Fibroblast of the conjunctiva (primary cell): ENCODE measurements at regions not wholly inside any gene's neighbourhood (a gene's known extent, or its start where the extent isn't known, plus 50 kb on each side); places are given as distances from the start of the nearest gene placed in this dataset.
A peak's percentile ranks its signal among the peaks of the same experiment; 100 is the strongest.
"Not testable (repeated sequence)": the region's sequence is repeated elsewhere in the genome, so short reads cannot be mapped to it uniquely, and the experiment has no call there.

Source experiments
- DNase-seq: peaks from one replicate; pipeline ENCODE4 v3.0.0-alpha.2; 2010; ENCODE audit warnings: low read depth

- no peak for DNase-seq
These were observed 1187.7 kb upstream of the ADGRL4 start for GRCh38 chr1:80194221-80194620.

GRCh38 chr1:80181418-80181817 is 1174.9 kb upstream of the ADGRL4 start:
- no peak for DNase-seq

GRCh38 chr1:80171631-80172030 is 1165.1 kb upstream of the ADGRL4 start:
- DNase-seq: no peak

GRCh38 chr1:80170811-80171485 is 1164.4 kb upstream of the ADGRL4 start:
- DNase-seq: peak; percentile 1

GRCh38 chr1:80164150-80164549 is 1157.6 kb upstream of the ADGRL4 start:
- no peak for DNase-seq

- DNase-seq: no peak
These were observed 1157.2 kb upstream of the ADGRL4 start for GRCh38 chr1:80163686-80164085.

- peak; percentile 21 for DNase-seq
These were observed 1152.2 kb upstream of the ADGRL4 start for GRCh38 chr1:80158771-80159170.

- no peak for DNase-seq
These were observed 1151.7 kb upstream of the ADGRL4 start for GRCh38 chr1:80158266-80158665.

GRCh38 chr1:80155371-80155770 is 1148.8 kb upstream of the ADGRL4 start:
- DNase-seq: no peak

GRCh38 chr1:80154176-80154575 is 1147.6 kb upstream of the ADGRL4 start:
- no peak for DNase-seq

GRCh38 chr1:80153762-80154161 is 1147.2 kb upstream of the ADGRL4 start:
- DNase-seq: no peak

- DNase-seq: no peak
These were observed 1136.8 kb upstream of the ADGRL4 start for GRCh38 chr1:80143361-80143760.

- DNase-seq: not testable (repeated sequence)
These were observed 1131.5 kb upstream of the ADGRL4 start for GRCh38 chr1:80137946-80138602.

GRCh38 chr1:80113168-80114038 is 1106.9 kb upstream of the ADGRL4 start:
- DNase-seq: no peak

GRCh38 chr1:80101159-80101558 is 1094.6 kb upstream of the ADGRL4 start:
- DNase-seq: no peak

- DNase-seq: no peak
These were observed 1093.2 kb upstream of the ADGRL4 start for GRCh38 chr1:80099713-80100112.

- no peak for DNase-seq
These were observed 1078.5 kb upstream of the ADGRL4 start for GRCh38 chr1:80085067-80085466.

GRCh38 chr1:80083892-80084291 is 1077.4 kb upstream of the ADGRL4 start:
- no peak for DNase-seq

- no peak for DNase-seq
These were observed 1069.9 kb upstream of the ADGRL4 start for GRCh38 chr1:80076469-80076868.

- DNase-seq: no peak
These were observed 1068.8 kb upstream of the ADGRL4 start for GRCh38 chr1:80075351-80075750.

- DNase-seq: no peak
These were observed 1066.0 kb upstream of the ADGRL4 start for GRCh38 chr1:80072563-80072962.

- no peak for DNase-seq
These were observed 1059.5 kb upstream of the ADGRL4 start for GRCh38 chr1:80066060-80066459.

- DNase-seq: no peak
These were observed 1058.0 kb upstream of the ADGRL4 start for GRCh38 chr1:80064524-80064923.
